ENCODE measurements at regions not wholly inside any gene's neighbourhood (a gene's known extent, or its start where the extent isn't known, plus 50 kb on each side); places are given as distances from the start of the nearest gene placed in this dataset.

- no peak overlapping the region for H3K4me3 ChIP-seq (ENCODE audit: low read depth, low read length)
- DNase-seq (ENCODE audit: low read depth), result no peak
- no peak for TF ChIP-seq CTCF (IDR thresholded peaks at IDR 0.05; ENCODE audit: insufficient read depth, low read depth, low read length, missing control alignments)
Observed at GRCh38 chr14:86641310-86641709, 1111.4 kb downstream of the FLRT2 start.

GRCh38 chr14:86640288-86640687 lies 1110.3 kb downstream of the FLRT2 start:
- no peak for TF ChIP-seq CTCF (IDR thresholded peaks at IDR 0.05; ENCODE audit: insufficient read depth, low read depth, low read length, missing control alignments)
- no peak for DNase-seq (ENCODE audit: low read depth)
- H3K4me3 ChIP-seq (ENCODE audit: low read depth, low read length), result no peak overlapping the region

- TF ChIP-seq CTCF (IDR thresholded peaks at IDR 0.05; ENCODE audit: insufficient read depth, low read depth, low read length, missing control alignments), result no peak
- no peak overlapping the region for H3K4me3 ChIP-seq (ENCODE audit: low read depth, low read length)
- no peak for DNase-seq (ENCODE audit: low read depth)
Observed at GRCh38 chr14:86639666-86640065, 1109.7 kb downstream of the FLRT2 start.

DNA sequence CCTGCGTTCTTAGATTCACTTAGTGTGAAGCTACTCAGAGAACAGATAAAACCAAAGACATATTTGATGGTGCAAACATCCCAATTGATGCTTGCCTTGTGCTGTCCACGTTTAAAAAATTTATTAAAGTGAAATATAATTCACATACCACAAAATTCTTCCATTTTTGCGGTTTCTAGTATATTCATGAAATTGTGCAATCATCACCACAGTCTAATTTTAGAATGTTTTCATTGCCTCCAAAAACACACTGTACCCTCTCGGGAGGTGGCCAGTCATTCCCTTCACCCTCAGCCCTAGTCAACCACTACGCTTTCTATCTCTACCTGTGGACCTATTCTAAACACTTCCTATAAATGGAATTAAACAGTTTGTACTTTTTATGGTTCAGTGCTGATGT lies 1109.2 kb downstream of the FLRT2 start:
- no peak for TF ChIP-seq CTCF (IDR thresholded peaks at IDR 0.05; ENCODE audit: insufficient read depth, low read depth, low read length, missing control alignments)
- no peak for DNase-seq (ENCODE audit: low read depth)
- H3K4me3 ChIP-seq (ENCODE audit: low read depth, low read length), result no peak overlapping the region

- no peak overlapping the region for H3K4me3 ChIP-seq (ENCODE audit: low read depth, low read length)
- TF ChIP-seq CTCF (IDR thresholded peaks at IDR 0.05; ENCODE audit: insufficient read depth, low read depth, low read length, missing control alignments), result no peak
- DNase-seq (ENCODE audit: low read depth), result no peak
Observed at GRCh38 chr14:86627080-86627479, 1097.1 kb downstream of the FLRT2 start.

GRCh38 chr14:86626530-86626929 lies 1096.6 kb downstream of the FLRT2 start:
- no peak for TF ChIP-seq CTCF (IDR thresholded peaks at IDR 0.05; ENCODE audit: insufficient read depth, low read depth, low read length, missing control alignments)
- no peak overlapping the region for H3K4me3 ChIP-seq (ENCODE audit: low read depth, low read length)
- no peak for DNase-seq (ENCODE audit: low read depth)

GRCh38 chr14:86625637-86626036 lies 1095.7 kb downstream of the FLRT2 start:
- TF ChIP-seq CTCF (IDR thresholded peaks at IDR 0.05; ENCODE audit: insufficient read depth, low read depth, low read length, missing control alignments), result no peak

More at GRCh38 chr14:86625637-86626036, 1095.7 kb downstream of the FLRT2 start:
- no peak overlapping the region for H3K4me3 ChIP-seq (ENCODE audit: low read depth, low read length)
- DNase-seq (ENCODE audit: low read depth), result no peak

All from GM12865 (cell line).